KG1 (cell line): ENCODE measurements at regions not wholly inside any gene's neighbourhood (a gene's known extent, or its start where the extent isn't known, plus 50 kb on each side); places are given as distances from the start of the nearest gene placed in this dataset.
"Not testable (repeated sequence)": the region's sequence is repeated elsewhere in the genome, so short reads cannot be mapped to it uniquely, and the experiment has no call there.

ENCODE experiments used
- DNase-seq: peaks from one replicate; lab custom pipeline; 2025; lab: John Stamatoyannopoulos, UW

- no peak for DNase-seq
These were observed 139.0 kb upstream of the MTPN start for GRCh38 chr7:136116186-136116585.

GRCh38 chr7:136114966-136115762, 138.0 kb upstream of the MTPN start:
- no peak for DNase-seq

GRCh38 chr7:136114467-136114866, 137.3 kb upstream of the MTPN start:
- DNase-seq: not testable (repeated sequence)

DNA sequence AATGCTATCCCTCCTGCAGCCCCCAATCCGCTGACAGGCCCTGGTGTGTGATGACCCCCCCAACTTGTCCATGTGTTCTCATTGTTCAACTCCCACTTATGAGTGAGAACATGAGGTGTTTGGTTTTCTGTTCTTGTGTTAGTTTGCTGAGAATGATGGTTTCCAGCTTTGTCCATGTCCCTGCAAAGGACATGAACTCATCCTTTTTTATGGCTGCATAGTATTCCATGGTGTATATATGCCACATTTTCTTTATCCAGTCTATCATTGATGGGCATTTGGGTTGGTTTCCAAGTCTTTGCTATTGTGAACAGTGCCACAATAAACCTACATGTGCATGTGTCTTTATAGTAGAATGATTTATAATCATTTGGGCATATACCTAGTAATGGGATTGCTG, 131.9 kb upstream of the MTPN start:
- not testable (repeated sequence) for DNase-seq

DNA sequence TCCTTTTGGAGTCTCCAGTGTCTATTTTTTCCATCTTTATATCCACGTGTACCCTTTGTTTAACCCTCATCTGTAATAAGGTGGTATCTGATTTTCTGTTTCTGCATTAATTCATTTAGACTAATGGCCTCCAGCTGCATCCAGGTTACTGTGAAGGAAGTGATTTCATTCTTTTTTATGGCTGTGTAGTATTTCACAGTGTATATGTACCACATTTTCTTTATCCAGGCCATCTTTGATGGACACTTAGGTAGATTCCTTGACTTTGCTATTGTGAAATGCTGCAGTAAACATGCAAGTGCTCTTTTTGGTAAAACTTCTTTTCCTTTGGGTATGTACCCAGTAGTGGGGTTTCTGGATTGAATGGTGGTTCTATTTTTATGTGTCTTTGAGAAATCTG, 128.0 kb upstream of the MTPN start:
- no peak for DNase-seq

DNA sequence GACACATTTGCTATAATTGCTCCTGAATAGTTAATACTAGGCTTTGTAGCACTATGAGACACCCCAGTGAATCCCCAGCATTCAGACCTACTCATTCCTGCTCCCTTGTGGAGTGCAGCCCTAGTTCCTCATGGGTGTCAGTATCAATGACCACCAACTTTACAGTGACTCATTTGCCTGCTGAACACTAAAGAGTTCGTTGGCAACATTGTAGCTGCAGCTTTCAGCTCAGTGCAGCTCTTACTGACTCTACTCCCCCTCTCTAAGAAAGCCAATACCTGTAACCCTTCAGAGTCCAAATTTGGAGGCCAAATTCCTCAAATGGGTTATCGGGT, 127.1 kb upstream of the MTPN start:
- DNase-seq: no peak

GRCh38 chr7:136103545-136104268, 126.5 kb upstream of the MTPN start:
- DNase-seq: no peak

DNA sequence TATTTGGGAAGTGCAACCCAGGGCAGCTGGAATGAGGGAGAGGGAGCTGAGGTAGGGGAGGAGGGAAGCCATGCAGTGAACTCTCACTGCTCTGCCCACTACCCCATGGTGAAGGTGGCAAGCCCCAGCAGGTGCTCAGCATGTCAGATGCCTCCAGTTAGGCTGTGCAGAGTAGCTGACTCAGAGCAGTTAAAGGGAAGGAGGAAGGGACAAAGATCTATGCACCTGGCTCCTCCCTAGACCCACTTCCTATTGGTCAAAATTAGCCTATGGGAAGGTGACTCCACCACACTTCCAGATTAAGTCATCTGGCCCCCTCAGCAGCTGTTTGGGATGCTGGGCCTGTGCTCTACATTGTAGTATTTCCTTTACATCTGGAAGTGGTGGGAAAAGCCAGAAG, 125.7 kb upstream of the MTPN start:
- DNase-seq: no peak

GRCh38 chr7:136092714-136093113, 115.6 kb upstream of the MTPN start:
- not testable (repeated sequence) for DNase-seq

DNA sequence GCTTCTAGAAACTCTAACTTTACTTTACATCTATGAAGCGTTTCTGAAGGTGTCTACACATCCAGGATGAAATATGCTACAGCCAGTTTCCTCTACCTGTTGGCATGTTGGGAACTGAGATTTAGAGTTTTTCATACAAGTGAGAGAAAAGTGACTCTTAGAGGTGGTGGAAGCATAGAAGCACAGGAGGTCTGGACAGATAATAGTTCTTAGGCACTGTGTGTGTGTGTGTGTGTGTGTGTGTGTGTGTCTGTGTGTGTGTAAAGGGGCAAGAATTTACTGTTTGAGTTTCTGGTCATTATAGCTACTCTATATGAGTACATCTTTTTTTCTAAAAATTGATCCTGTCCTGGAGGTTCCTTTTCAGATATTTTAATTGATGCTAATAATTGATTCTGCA, 110.7 kb upstream of the MTPN start:
- DNase-seq: no peak

- no peak for DNase-seq
These were observed 109.6 kb upstream of the MTPN start for GRCh38 chr7:136086712-136087111.

GRCh38 chr7:136079934-136080333, 102.8 kb upstream of the MTPN start:
- DNase-seq: no peak

GRCh38 chr7:136079478-136079892, 102.3 kb upstream of the MTPN start:
- DNase-seq: no peak

DNA sequence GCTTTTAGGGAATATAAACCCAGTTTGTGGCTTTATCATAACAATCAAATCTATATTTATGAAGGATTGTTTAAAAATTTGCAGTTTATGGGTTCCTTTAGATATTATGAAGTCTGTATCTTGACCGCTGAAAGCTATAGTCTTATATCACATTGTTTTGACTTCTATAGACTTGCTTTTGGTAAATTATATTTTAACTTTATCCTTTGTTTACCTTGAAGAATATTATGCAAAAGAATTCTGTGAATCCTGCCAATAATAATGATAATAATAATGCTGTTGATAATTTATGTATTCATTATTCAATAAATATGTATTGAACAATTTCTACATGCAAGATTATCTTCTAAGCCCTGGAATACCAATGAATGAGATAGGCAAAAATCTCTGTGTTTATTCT, 101.9 kb upstream of the MTPN start:
- DNase-seq: no peak

- no peak for DNase-seq
These were observed 101.5 kb upstream of the MTPN start for GRCh38 chr7:136078630-136079029.

DNA sequence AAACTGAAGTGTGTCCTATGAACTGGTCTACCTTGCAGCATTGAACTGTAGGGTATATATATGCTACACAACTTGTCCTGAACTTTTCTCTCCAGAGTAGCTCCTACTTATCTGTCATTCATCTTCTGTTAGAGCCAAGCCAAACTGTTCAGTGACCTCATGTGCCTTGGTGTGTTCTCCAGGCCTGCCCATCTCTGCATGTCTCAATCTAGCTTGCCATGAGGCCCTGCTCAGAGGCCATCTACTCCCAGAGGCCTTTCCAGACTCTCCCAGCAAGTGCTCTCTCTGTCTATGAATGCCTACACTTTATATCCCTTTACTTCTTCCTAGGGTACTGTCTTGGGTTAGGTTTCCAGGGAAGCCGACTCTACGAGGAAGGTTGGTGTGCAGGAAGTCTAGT, 99.8 kb upstream of the MTPN start:
- no peak for DNase-seq

DNA sequence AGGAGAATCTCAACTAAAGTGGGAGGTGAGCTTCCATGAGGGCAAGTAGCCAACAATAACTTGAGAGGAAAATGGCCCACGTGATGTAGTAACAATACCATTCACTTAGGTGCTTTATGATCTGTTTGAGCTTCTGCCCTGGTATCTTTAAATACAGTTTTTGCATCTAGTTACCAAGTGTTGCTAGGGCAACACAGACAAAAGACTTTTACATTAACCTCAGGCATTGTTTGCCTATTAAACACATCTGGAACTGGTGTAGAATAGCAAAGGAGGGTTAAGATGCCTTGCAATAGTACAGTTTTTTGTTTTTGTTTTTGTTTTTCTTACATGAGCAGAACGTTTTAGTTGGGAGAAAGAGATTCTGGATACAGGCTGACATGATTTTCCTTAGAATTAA, 97.7 kb upstream of the MTPN start:
- no peak for DNase-seq

- no peak for DNase-seq
These were observed 95.3 kb upstream of the MTPN start for GRCh38 chr7:136072447-136072846.

GRCh38 chr7:136070736-136071505, 93.8 kb upstream of the MTPN start:
- no peak for DNase-seq

GRCh38 chr7:136069840-136070529, 92.8 kb upstream of the MTPN start:
- no peak for DNase-seq

DNA sequence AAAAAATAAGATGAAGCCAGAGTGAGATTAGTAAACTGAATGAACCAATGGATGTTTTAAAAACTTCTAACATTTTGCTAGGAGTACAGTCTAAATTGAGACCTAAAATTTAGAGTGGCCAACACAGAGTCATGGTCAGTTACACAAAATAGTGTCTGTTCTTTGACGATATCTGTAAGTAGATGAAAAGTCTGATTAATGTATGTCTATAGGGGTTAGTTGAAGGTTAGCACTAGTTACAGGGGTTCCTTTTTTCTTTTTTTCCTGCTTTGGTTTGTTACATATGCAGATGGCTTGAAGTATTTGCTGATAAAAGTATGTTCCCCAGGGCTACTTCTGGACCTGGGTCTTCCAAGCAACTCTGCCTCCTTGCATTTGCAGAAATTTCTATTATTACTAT, 90.1 kb upstream of the MTPN start:
- no peak for DNase-seq
